ENCODE measurements at regions not wholly inside any gene's neighbourhood (a gene's known extent, or its start where the extent isn't known, plus 50 kb on each side); places are given as distances from the start of the nearest gene placed in this dataset.

DNA sequence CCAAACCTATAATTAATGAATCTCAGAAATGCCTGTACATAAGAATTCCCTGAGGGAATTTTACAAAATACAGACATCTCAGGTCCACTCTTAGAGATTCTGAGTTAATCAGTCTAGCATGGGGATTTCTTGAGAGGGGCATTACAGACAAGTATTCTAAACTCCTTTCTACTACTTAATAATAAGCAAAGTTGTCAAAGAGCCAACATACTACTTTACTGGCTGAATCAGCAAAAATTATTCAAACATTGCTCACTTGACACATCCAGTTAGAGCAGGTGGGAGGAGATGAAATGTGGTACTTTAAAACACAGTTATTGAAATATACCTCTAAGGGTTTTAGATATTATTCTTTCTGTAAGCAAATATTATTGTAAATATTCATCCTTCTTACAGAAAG, 1164.7 kb downstream of the CDY2B start:
- no peaks in the 10 kb centered on the region for H3K4me1 ChIP-seq (ENCODE audit: low read length)
- no peak overlapping the region for H3K4me3 ChIP-seq (ENCODE audit: low read length)
- H3K27me3 ChIP-seq (ENCODE audit: low read depth, low read length) = no peaks in the 10 kb centered on the region
- no peaks in the 10 kb centered on the region for H3K36me3 ChIP-seq (replicated peaks; ENCODE audit: low read depth, low read length)
- no peak overlapping the region for H3K4me2 ChIP-seq (ENCODE audit: low read length)
- H2AFZ ChIP-seq (ENCODE audit: low read depth, low read length) = no peak overlapping the region
- no peak overlapping the region for H3K27ac ChIP-seq (ENCODE audit: low read length)
- no peaks in the 10 kb centered on the region for H3K9me3 ChIP-seq (ENCODE audit: insufficient read depth, low read length)
- no peaks in the 10 kb centered on the region for H4K20me1 ChIP-seq (ENCODE audit: insufficient read depth, low read length)
- no peaks in the 10 kb centered on the region for H3K79me2 ChIP-seq (ENCODE audit: low read length)
- no peak overlapping the region for H3K9ac ChIP-seq (ENCODE audit: low read length)
- TF ChIP-seq, protein P1, sequence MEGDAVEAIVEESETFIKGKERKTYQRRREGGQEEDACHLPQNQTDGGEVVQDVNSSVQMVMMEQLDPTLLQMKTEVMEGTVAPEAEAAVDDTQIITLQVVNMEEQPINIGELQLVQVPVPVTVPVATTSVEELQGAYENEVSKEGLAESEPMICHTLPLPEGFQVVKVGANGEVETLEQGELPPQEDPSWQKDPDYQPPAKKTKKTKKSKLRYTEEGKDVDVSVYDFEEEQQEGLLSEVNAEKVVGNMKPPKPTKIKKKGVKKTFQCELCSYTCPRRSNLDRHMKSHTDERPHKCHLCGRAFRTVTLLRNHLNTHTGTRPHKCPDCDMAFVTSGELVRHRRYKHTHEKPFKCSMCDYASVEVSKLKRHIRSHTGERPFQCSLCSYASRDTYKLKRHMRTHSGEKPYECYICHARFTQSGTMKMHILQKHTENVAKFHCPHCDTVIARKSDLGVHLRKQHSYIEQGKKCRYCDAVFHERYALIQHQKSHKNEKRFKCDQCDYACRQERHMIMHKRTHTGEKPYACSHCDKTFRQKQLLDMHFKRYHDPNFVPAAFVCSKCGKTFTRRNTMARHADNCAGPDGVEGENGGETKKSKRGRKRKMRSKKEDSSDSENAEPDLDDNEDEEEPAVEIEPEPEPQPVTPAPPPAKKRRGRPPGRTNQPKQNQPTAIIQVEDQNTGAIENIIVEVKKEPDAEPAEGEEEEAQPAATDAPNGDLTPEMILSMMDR (IDR thresholded peaks at IDR 0.05; ENCODE audit: low read depth, low read length) = no peak
- TF ChIP-seq EZH2phosphoT487 (IDR thresholded peaks at IDR 0.05; ENCODE audit: low read depth) = no peak

DNA sequence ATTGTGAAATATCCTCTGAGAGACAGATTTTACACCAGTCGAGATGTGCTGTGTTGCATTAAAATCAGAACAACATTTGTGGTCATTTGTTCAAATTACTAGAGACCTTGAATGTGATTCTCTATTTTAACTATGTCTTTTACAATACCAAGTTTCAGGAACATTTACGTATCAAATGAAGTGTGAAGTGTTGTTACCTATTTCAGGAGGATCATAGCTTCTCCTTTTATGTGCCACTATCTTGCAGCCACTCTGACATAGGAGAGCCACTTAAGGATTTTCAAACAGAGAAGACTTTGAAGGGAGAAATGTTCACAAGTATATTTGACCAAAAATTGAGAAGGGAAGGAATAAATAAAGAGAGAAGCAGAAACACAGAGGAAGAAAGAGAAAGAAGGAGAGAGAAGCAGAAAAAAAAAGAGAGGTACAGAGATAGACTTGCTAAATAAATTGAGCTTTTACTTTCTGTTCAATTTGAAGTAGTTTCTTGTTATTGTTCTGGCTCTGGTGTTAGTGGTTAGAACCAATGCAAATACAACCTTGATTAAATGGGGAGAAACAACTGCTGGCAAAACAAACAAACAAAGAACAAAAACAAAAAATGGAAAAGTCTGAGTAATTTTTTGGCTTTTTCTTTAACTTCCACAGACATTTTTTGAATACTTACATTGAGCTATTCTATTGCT, 1206.8 kb downstream of the CDY2B start:
- no peak overlapping the region for H3K9ac ChIP-seq (ENCODE audit: low read length)
- TF ChIP-seq, protein P1 (IDR thresholded peaks at IDR 0.05; ENCODE audit: low read depth, low read length) = no peak
- TF ChIP-seq EZH2phosphoT487 (IDR thresholded peaks at IDR 0.05; ENCODE audit: low read depth) = no peak

DNA sequence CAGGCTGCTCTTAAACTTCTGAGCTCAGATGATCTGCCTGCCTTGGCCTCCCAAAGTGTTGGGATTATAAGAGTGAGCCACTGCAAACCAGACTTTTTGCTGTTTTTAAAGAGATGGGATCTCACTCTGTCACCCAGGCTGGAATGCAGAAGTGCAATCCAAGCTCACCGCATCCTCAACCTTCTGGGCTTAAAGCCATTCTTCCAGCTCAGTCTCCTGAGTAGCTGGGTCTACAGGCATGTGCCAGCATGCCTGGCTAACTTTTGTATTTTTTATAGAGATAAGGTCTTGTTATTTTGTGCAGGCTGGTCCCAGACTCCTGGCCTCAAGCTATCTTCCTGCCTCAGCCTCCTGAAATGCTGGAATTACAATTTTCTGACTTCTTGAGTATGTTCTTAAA, 1211.6 kb downstream of the CDY2B start:
- no peak overlapping the region for H3K9ac ChIP-seq (ENCODE audit: low read length)
- no peaks in the 10 kb centered on the region for H4K20me1 ChIP-seq (ENCODE audit: insufficient read depth, low read length)
- no peaks in the 10 kb centered on the region for H3K27me3 ChIP-seq (ENCODE audit: low read depth, low read length)
- no peak overlapping the region for H3K27ac ChIP-seq (ENCODE audit: low read length)
- no peaks in the 10 kb centered on the region for H3K79me2 ChIP-seq (ENCODE audit: low read length)
- no peak overlapping the region for H3K4me2 ChIP-seq (ENCODE audit: low read length)
- TF ChIP-seq, protein P1 (IDR thresholded peaks at IDR 0.05; ENCODE audit: low read depth, low read length) = no peak
- TF ChIP-seq EZH2phosphoT487 (IDR thresholded peaks at IDR 0.05; ENCODE audit: low read depth) = no peak
- no peak overlapping the region for H2AFZ ChIP-seq (ENCODE audit: low read depth, low read length)
- no peaks in the 10 kb centered on the region for H3K36me3 ChIP-seq (replicated peaks; ENCODE audit: low read depth, low read length)
- H3K9me3 ChIP-seq (ENCODE audit: insufficient read depth, low read length) = no peaks in the 10 kb centered on the region
- H3K4me1 ChIP-seq (ENCODE audit: low read length) = no peaks in the 10 kb centered on the region
- H3K4me3 ChIP-seq (ENCODE audit: low read length) = no peak overlapping the region

More for the DNA sequence above, 1206.8 kb downstream of the CDY2B start:
- H3K36me3 ChIP-seq (replicated peaks; ENCODE audit: low read depth, low read length) = no peaks in the 10 kb centered on the region
- H4K20me1 ChIP-seq (ENCODE audit: insufficient read depth, low read length) = no peaks in the 10 kb centered on the region
- no peak overlapping the region for H3K4me2 ChIP-seq (ENCODE audit: low read length)
- no peak overlapping the region for H3K4me3 ChIP-seq (ENCODE audit: low read length)
- H3K79me2 ChIP-seq (ENCODE audit: low read length) = no peaks in the 10 kb centered on the region
- H3K4me1 ChIP-seq (ENCODE audit: low read length) = no peaks in the 10 kb centered on the region
- no peaks in the 10 kb centered on the region for H3K27me3 ChIP-seq (ENCODE audit: low read depth, low read length)
- H3K9me3 ChIP-seq (ENCODE audit: insufficient read depth, low read length) = no peaks in the 10 kb centered on the region
- no peak overlapping the region for H3K27ac ChIP-seq (ENCODE audit: low read length)
- no peak overlapping the region for H2AFZ ChIP-seq (ENCODE audit: low read depth, low read length)

DNA sequence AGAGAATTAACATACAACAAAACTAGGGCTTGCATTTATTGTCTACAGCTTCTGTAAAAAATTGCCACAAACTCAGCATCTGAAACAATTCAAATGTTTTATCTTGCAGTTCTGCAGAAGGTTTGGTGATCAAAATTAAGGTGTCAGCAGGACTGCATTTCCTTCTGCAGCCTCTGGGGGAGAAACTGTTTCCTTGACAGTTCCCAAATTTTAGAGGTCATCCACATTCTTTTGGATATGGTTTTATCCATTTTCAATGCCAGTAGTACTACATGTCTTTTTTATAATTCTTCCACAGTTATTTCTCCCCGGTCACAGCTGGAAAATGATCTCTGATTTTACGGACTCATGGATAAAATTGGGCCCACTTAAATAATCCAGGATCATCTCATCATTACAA, 1217.3 kb downstream of the CDY2B start:
- H3K9ac ChIP-seq (ENCODE audit: low read length) = no peak overlapping the region
- no peak for TF ChIP-seq EZH2phosphoT487 (IDR thresholded peaks at IDR 0.05; ENCODE audit: low read depth)
- TF ChIP-seq, protein P1 (IDR thresholded peaks at IDR 0.05; ENCODE audit: low read depth, low read length) = peak; percentile 15; the same call in 1 of the 2 replicates
- H3K4me1 ChIP-seq (ENCODE audit: low read length) = no peaks in the 10 kb centered on the region
- H3K36me3 ChIP-seq (replicated peaks; ENCODE audit: low read depth, low read length) = no peaks in the 10 kb centered on the region
- H3K27me3 ChIP-seq (ENCODE audit: low read depth, low read length) = no peaks in the 10 kb centered on the region
- no peaks in the 10 kb centered on the region for H3K9me3 ChIP-seq (ENCODE audit: insufficient read depth, low read length)
- no peak overlapping the region for H2AFZ ChIP-seq (ENCODE audit: low read depth, low read length)
- no peak overlapping the region for H3K27ac ChIP-seq (ENCODE audit: low read length)
- no peak overlapping the region for H3K4me3 ChIP-seq (ENCODE audit: low read length)
- H4K20me1 ChIP-seq (ENCODE audit: insufficient read depth, low read length) = no peaks in the 10 kb centered on the region
- H3K79me2 ChIP-seq (ENCODE audit: low read length) = no peaks in the 10 kb centered on the region
- no peak overlapping the region for H3K4me2 ChIP-seq (ENCODE audit: low read length)
